Progenitor cell of endocrine pancreas (in vitro differentiated cells): ENCODE measurements at regions not wholly inside any gene's neighbourhood (a gene's known extent, or its start where the extent isn't known, plus 50 kb on each side); places are given as distances from the start of the nearest gene placed in this dataset.

ENCODE experiments used
- DNase-seq: peaks from one replicate; pipeline ENCODE4 v3.0.0; 2021; ENCODE audit warnings: low spot score; ENCODE audit not compliant: unreplicated experiment
- H3K27ac Mint-ChIP-seq: 2 replicates; pipeline ENCODE4 v1.8.0; 2021; ENCODE audit warnings: mild to moderate bottlenecking, moderate library complexity, mixed read lengths
- H3K27me3 Mint-ChIP-seq: 2 replicates; pipeline ENCODE4 v1.8.0; 2021; ENCODE audit warnings: mixed read lengths
- H3K36me3 Mint-ChIP-seq: 2 replicates; pipeline ENCODE4 v1.8.0; 2022; ENCODE audit warnings: mixed read lengths; ENCODE audit not compliant: insufficient read depth
- H3K4me1 Mint-ChIP-seq: 2 replicates; pipeline ENCODE4 v1.8.0; 2021; ENCODE audit warnings: low read depth, mixed read lengths
- H3K4me3 Mint-ChIP-seq: 2 replicates; pipeline ENCODE4 v1.8.0; 2021; ENCODE audit warnings: low read depth, mild to moderate bottlenecking, moderate library complexity, mixed read lengths
- H3K9me3 Mint-ChIP-seq: 2 replicates; pipeline ENCODE4 v1.8.0; 2021; ENCODE audit warnings: low read depth, mixed read lengths
- CTCF ChIP-seq: fragments of 200-600 bp; sonication (generic); IDR thresholded peaks from one replicate; pipeline ENCODE4 v1.5.0; 2021; ENCODE audit warnings: antibody characterized with exemption, mild to moderate bottlenecking; ENCODE audit not compliant: unreplicated experiment

- DNase-seq: no peak
- H3K27ac Mint-ChIP-seq: no peak overlapping the region
- no peaks in the 10 kb centered on the region for H3K36me3 Mint-ChIP-seq
- peaks cover 3% of the 10 kb centered on the region for H3K4me1 Mint-ChIP-seq
- H3K4me3 Mint-ChIP-seq: no peak overlapping the region
- H3K9me3 Mint-ChIP-seq: peaks cover 3% of the 10 kb centered on the region
- no peaks in the 10 kb centered on the region for H3K27me3 Mint-ChIP-seq
- no peak for TF ChIP-seq CTCF
Observed at GRCh38 chr4:175190654-175191053, 272.5 kb downstream of the ADAM29 start.

GRCh38 chr4:175198056-175198455 lies 279.9 kb downstream of the ADAM29 start:
- TF ChIP-seq CTCF: no peak
- Mint-ChIP-seq H3K4me1 (peaks cover 3% of the 10 kb centered on the region), H3K27me3 (no peaks in the 10 kb centered on the region), H3K36me3 (no peaks in the 10 kb centered on the region), H3K27ac (no peak overlapping the region), H3K9me3 (no peaks in the 10 kb centered on the region), H3K4me3 (no peak overlapping the region)
- DNase-seq: no peak

- Mint-ChIP-seq H3K4me3 (no peak overlapping the region), H3K4me1 (no peaks in the 10 kb centered on the region), H3K27me3 (no peaks in the 10 kb centered on the region), H3K36me3 (no peaks in the 10 kb centered on the region), H3K27ac (no peak overlapping the region), H3K9me3 (peaks cover 20% of the 10 kb centered on the region)
- TF ChIP-seq CTCF: no peak
- DNase-seq: no peak
Observed at GRCh38 chr4:175215208-175215607, 297.1 kb downstream of the ADAM29 start.

- Mint-ChIP-seq H3K4me1 (no peaks in the 10 kb centered on the region), H3K36me3 (no peaks in the 10 kb centered on the region), H3K9me3 (peaks cover 20% of the 10 kb centered on the region), H3K27ac (no peak overlapping the region), H3K27me3 (no peaks in the 10 kb centered on the region), H3K4me3 (no peak overlapping the region)
- DNase-seq: no peak
- TF ChIP-seq CTCF: no peak
Observed at GRCh38 chr4:175215657-175216056, 297.5 kb downstream of the ADAM29 start.

GRCh38 chr4:175229154-175229553 lies 311.0 kb downstream of the ADAM29 start:
- no peaks in the 10 kb centered on the region for H3K27me3 Mint-ChIP-seq
- DNase-seq: no peak
- H3K9me3 Mint-ChIP-seq: no peaks in the 10 kb centered on the region
- H3K36me3 Mint-ChIP-seq: no peaks in the 10 kb centered on the region
- H3K4me1 Mint-ChIP-seq: no peaks in the 10 kb centered on the region
- no peak for TF ChIP-seq CTCF
- H3K27ac Mint-ChIP-seq: no peak overlapping the region
- no peak overlapping the region for H3K4me3 Mint-ChIP-seq
